ENCODE measurements at regions not wholly inside any gene's neighbourhood (a gene's known extent, or its start where the extent isn't known, plus 50 kb on each side); places are given as distances from the start of the nearest gene placed in this dataset.

DNA sequence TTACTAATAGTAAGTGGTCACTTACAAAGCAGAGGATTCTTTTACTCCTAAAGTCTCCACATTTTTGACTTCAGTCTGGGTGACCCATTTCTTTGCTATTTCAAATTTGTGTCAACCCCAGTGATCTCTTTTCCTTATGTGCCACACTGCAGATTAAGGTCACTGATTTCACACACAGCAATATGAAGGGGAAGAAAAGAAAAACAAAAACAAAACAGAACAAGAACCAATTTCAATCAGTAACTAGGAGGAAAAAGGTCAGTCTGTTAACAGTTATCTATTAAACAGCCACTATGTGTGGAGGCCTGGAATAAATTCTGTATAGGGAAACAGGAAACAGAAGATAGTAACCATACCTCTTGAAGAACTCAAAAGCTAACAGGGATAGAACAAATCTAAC lies 72.0 kb upstream of the ACVR2A start:
- Histone ChIP-seq H3K4me3 (ENCODE audit: low read length in 2 of 2) (no peak overlapping the region), H3K36me3 (ENCODE audit: control insufficient read depth in 1 of 2, insufficient read depth in 2 of 2, low read length in 1 of 2) (no peaks in the 10 kb centered on the region), H3K4me1 (ENCODE audit: control insufficient read depth in 1 of 2, insufficient read depth in 2 of 2, low read length in 2 of 2) (no peaks in the 10 kb centered on the region), H3K27ac (ENCODE audit: low read depth in 1 of 2, low read length in 2 of 2) (no peak overlapping the region), H3K27me3 (ENCODE audit: control insufficient read depth in 1 of 2, insufficient read depth in 2 of 2, low read length in 1 of 2) (no peaks in the 10 kb centered on the region), H3K9me3 (ENCODE audit: control insufficient read depth, low read length) (peaks cover 1% of the 10 kb centered on the region)
- ATAC-seq (ENCODE audit: low FRiP score) = no peak
- no peak for DNase-seq
- intact Hi-C loops (cut with DNase I) = no loop called here

GRCh38 chr2:147763861-147764260 lies 81.0 kb upstream of the ACVR2A start:
- Histone ChIP-seq H3K27ac (ENCODE audit: low read depth in 1 of 2, low read length in 2 of 2) (no peak overlapping the region), H3K4me3 (ENCODE audit: low read length in 2 of 2) (no peak overlapping the region), H3K4me1 (ENCODE audit: control insufficient read depth in 1 of 2, insufficient read depth in 2 of 2, low read length in 2 of 2) (no peaks in the 10 kb centered on the region), H3K27me3 (ENCODE audit: control insufficient read depth in 1 of 2, insufficient read depth in 2 of 2, low read length in 1 of 2) (no peaks in the 10 kb centered on the region), H3K9me3 (ENCODE audit: control insufficient read depth, low read length) (peaks cover 3% of the 10 kb centered on the region), H3K36me3 (ENCODE audit: control insufficient read depth in 1 of 2, insufficient read depth in 2 of 2, low read length in 1 of 2) (no peaks in the 10 kb centered on the region)
- DNase-seq (no peak), ATAC-seq (ENCODE audit: low FRiP score) (no peak)
- intact Hi-C loops (cut with DNase I) = no loop called here

DNA sequence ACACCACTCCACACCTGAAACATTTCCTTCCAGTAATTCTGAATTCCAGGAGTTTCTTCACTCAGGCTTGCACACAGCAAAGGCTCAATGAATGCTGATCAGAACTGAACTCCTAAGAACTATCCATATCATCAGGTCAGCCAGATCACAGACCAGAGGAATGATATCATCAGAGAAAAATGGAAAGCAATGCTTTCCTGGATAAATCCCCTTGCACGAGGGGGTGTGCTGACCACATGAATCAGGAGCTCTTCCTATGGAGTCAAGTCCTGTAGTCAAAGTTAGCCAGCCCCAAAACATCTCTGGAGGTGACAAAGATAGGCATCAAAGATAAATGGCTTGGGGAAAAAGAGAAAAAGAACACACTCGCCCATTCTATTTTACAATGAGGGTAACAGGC lies 83.8 kb upstream of the ACVR2A start:
- Histone ChIP-seq H3K4me3 (ENCODE audit: low read length in 2 of 2) (no peak overlapping the region), H3K9me3 (ENCODE audit: control insufficient read depth, low read length) (no peaks in the 10 kb centered on the region), H3K4me1 (ENCODE audit: control insufficient read depth in 1 of 2, insufficient read depth in 2 of 2, low read length in 2 of 2) (no peaks in the 10 kb centered on the region), H3K36me3 (ENCODE audit: control insufficient read depth in 1 of 2, insufficient read depth in 2 of 2, low read length in 1 of 2) (no peaks in the 10 kb centered on the region), H3K27me3 (ENCODE audit: control insufficient read depth in 1 of 2, insufficient read depth in 2 of 2, low read length in 1 of 2) (no peaks in the 10 kb centered on the region), H3K27ac (ENCODE audit: low read depth in 1 of 2, low read length in 2 of 2) (no peak overlapping the region)
- DNase-seq (no peak), ATAC-seq (ENCODE audit: low FRiP score) (no peak)
- intact Hi-C loops (cut with DNase I) = no loop called here
- WGBS, 2 donors = 64 to 66% methylated on average over 2 of the region's 2 CpGs

GRCh38 chr2:147759536-147759935 lies 85.3 kb upstream of the ACVR2A start:
- Histone ChIP-seq H3K27me3 (ENCODE audit: control insufficient read depth in 1 of 2, insufficient read depth in 2 of 2, low read length in 1 of 2) (no peaks in the 10 kb centered on the region), H3K9me3 (ENCODE audit: control insufficient read depth, low read length) (no peaks in the 10 kb centered on the region), H3K36me3 (ENCODE audit: control insufficient read depth in 1 of 2, insufficient read depth in 2 of 2, low read length in 1 of 2) (no peaks in the 10 kb centered on the region), H3K4me3 (ENCODE audit: low read length in 2 of 2) (no peak overlapping the region), H3K4me1 (ENCODE audit: control insufficient read depth in 1 of 2, insufficient read depth in 2 of 2, low read length in 2 of 2) (no peaks in the 10 kb centered on the region), H3K27ac (ENCODE audit: low read depth in 1 of 2, low read length in 2 of 2) (no peak overlapping the region)
- WGBS, 2 donors = 39 to 45% methylated on average over 3 of the region's 3 CpGs
- ATAC-seq (ENCODE audit: low FRiP score) = peak; percentile 37
- DNase-seq = no peak
- intact Hi-C loops (cut with DNase I) = no loop called here

- 52 to 59% methylated on average over 2 of the region's 2 CpGs for WGBS, 2 donors
- ATAC-seq (ENCODE audit: low FRiP score) (no peak), DNase-seq (no peak)
- no peaks in the 10 kb centered on the region for H3K36me3 ChIP-seq (ENCODE audit: control insufficient read depth in 1 of 2, insufficient read depth in 2 of 2, low read length in 1 of 2)
- H3K4me1 ChIP-seq (ENCODE audit: control insufficient read depth in 1 of 2, insufficient read depth in 2 of 2, low read length in 2 of 2) = no peaks in the 10 kb centered on the region
- H3K4me3 ChIP-seq (ENCODE audit: low read length in 2 of 2) = no peak overlapping the region
- no peaks in the 10 kb centered on the region for H3K9me3 ChIP-seq (ENCODE audit: control insufficient read depth, low read length)
- no peak overlapping the region for H3K27ac ChIP-seq (ENCODE audit: low read depth in 1 of 2, low read length in 2 of 2)
- intact Hi-C loops (cut with DNase I) = no loop called here
- no peaks in the 10 kb centered on the region for H3K27me3 ChIP-seq (ENCODE audit: control insufficient read depth in 1 of 2, insufficient read depth in 2 of 2, low read length in 1 of 2)
These were observed 86.0 kb upstream of the ACVR2A start for GRCh38 chr2:147758821-147759220.

DNA sequence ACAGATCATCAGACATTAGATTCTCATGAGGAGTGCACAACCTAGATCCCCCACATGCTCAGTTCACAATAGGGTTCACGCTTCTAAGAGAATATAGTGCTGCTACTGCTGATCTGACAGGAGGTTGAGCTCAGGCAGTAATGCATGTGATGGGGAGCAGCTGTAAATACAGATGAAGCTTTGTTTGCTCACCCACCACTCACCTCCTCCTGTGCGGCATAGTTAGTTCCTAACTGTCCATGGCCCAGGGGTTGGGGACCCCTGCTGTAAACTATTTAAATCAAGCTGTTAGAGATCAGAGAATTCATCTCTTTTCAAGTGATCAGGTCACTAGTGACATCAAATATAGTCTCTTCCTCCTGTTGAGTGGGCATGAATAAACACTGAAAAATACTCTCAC lies 88.8 kb upstream of the ACVR2A start:
- H3K9me3 ChIP-seq (ENCODE audit: control insufficient read depth, low read length) = no peaks in the 10 kb centered on the region
- H3K36me3 ChIP-seq (ENCODE audit: control insufficient read depth in 1 of 2, insufficient read depth in 2 of 2, low read length in 1 of 2) = no peaks in the 10 kb centered on the region
- DNase-seq = no peak
- 30 to 36% methylated on average over 2 of the region's 2 CpGs for WGBS, 2 donors
- H3K27me3 ChIP-seq (ENCODE audit: control insufficient read depth in 1 of 2, insufficient read depth in 2 of 2, low read length in 1 of 2) = no peaks in the 10 kb centered on the region
- H3K27ac ChIP-seq (ENCODE audit: low read depth in 1 of 2, low read length in 2 of 2) = no peak overlapping the region
- no peak overlapping the region for H3K4me3 ChIP-seq (ENCODE audit: low read length in 2 of 2)
- intact Hi-C loops (cut with DNase I) = no loop called here
- no peak for ATAC-seq (ENCODE audit: low FRiP score)
- no peaks in the 10 kb centered on the region for H3K4me1 ChIP-seq (ENCODE audit: control insufficient read depth in 1 of 2, insufficient read depth in 2 of 2, low read length in 2 of 2)

- Histone ChIP-seq H3K36me3 (ENCODE audit: control insufficient read depth in 1 of 2, insufficient read depth in 2 of 2, low read length in 1 of 2) (no peaks in the 10 kb centered on the region), H3K27me3 (ENCODE audit: control insufficient read depth in 1 of 2, insufficient read depth in 2 of 2, low read length in 1 of 2) (no peaks in the 10 kb centered on the region), H3K4me3 (ENCODE audit: low read length in 2 of 2) (no peak overlapping the region), H3K27ac (ENCODE audit: low read depth in 1 of 2, low read length in 2 of 2) (no peak overlapping the region), H3K4me1 (ENCODE audit: control insufficient read depth in 1 of 2, insufficient read depth in 2 of 2, low read length in 2 of 2) (no peaks in the 10 kb centered on the region), H3K9me3 (ENCODE audit: control insufficient read depth, low read length) (no peaks in the 10 kb centered on the region)
- DNase-seq (no peak), ATAC-seq (ENCODE audit: low FRiP score) (no peak)
- intact Hi-C loops (cut with DNase I) = no loop called here
- 78 to 84% methylated on average over 2 of the region's 2 CpGs for WGBS, 2 donors
These were observed 104.5 kb upstream of the ACVR2A start for GRCh38 chr2:147740211-147740927.

DNA sequence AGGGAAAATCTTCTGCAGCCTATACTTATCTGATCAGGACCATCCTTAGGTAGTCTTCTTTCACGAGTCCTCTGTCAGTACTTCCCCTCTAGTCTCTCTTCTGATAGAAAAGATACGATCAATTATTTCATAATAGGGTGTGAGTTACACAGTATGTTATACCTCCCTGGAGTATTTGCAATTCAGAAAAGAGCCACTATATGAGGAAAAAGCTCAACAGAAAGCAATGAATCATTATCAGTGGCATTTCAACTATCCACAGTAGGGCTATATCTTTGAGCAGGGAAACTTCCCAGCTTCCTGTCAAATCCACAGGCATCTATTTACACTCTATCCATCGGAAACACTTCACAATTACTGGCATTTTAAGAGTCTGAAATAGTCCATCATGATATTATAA lies 105.3 kb upstream of the ACVR2A start:
- WGBS, 2 donors = 32 to 40% methylated on average over 3 of the region's 3 CpGs
- intact Hi-C loops (cut with DNase I) = no loop called here
- H3K9me3 ChIP-seq (ENCODE audit: control insufficient read depth, low read length) = no peaks in the 10 kb centered on the region
- no peaks in the 10 kb centered on the region for H3K4me1 ChIP-seq (ENCODE audit: control insufficient read depth in 1 of 2, insufficient read depth in 2 of 2, low read length in 2 of 2)
- no peaks in the 10 kb centered on the region for H3K36me3 ChIP-seq (ENCODE audit: control insufficient read depth in 1 of 2, insufficient read depth in 2 of 2, low read length in 1 of 2)
- H3K27me3 ChIP-seq (ENCODE audit: control insufficient read depth in 1 of 2, insufficient read depth in 2 of 2, low read length in 1 of 2) = no peaks in the 10 kb centered on the region
- no peak for DNase-seq
- H3K27ac ChIP-seq (ENCODE audit: low read depth in 1 of 2, low read length in 2 of 2) = no peak overlapping the region
- ATAC-seq (ENCODE audit: low FRiP score) = no peak
- no peak overlapping the region for H3K4me3 ChIP-seq (ENCODE audit: low read length in 2 of 2)

- H3K36me3 ChIP-seq (ENCODE audit: control insufficient read depth in 1 of 2, insufficient read depth in 2 of 2, low read length in 1 of 2) = no peaks in the 10 kb centered on the region
- H3K27me3 ChIP-seq (ENCODE audit: control insufficient read depth in 1 of 2, insufficient read depth in 2 of 2, low read length in 1 of 2) = peaks cover 0 to 2% of the 10 kb centered on the region in 2 donors
- ATAC-seq (ENCODE audit: low FRiP score) (no peak), DNase-seq (no peak)
- intact Hi-C loops (cut with DNase I) = no loop called here
- no peak overlapping the region for H3K4me3 ChIP-seq (ENCODE audit: low read length in 2 of 2)
- H3K4me1 ChIP-seq (ENCODE audit: control insufficient read depth in 1 of 2, insufficient read depth in 2 of 2, low read length in 2 of 2) = no peaks in the 10 kb centered on the region
- no peak overlapping the region for H3K27ac ChIP-seq (ENCODE audit: low read depth in 1 of 2, low read length in 2 of 2)
- no peaks in the 10 kb centered on the region for H3K9me3 ChIP-seq (ENCODE audit: control insufficient read depth, low read length)
- 28 to 29% methylated on average over 2 of the region's 2 CpGs for WGBS, 2 donors
These were observed 126.0 kb upstream of the ACVR2A start for GRCh38 chr2:147718831-147719230.
